ENCODE measurements at regions not wholly inside any gene's neighbourhood (a gene's known extent, or its start where the extent isn't known, plus 50 kb on each side); places are given as distances from the start of the nearest gene placed in this dataset.

DNA sequence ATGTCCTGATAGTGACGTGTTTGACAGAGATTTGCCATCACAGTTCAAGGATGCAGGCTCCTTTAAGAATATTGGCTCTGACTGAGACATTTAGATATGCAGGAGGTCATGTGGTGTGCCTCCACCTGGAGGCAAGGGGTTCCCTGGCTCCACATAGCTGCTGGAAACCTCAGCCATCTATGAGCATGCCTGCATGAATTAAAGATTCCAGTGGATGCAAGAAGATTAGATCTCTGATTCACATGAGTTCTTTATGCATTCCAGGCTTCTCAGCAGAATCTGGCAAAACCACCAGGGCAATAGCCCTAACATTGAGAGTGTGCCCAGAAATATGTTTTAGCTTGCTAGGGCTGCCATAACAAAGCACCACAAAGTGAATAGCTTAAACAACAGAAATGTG, 298.5 kb upstream of the AADAT start:
- no peak for TF ChIP-seq JUN (IDR thresholded peaks at IDR 0.05; ENCODE audit: borderline replicate concordance, insufficient read depth, insufficient read length, low read depth)
- TF ChIP-seq POLR2A (IDR thresholded peaks at IDR 0.05; ENCODE audit: low read depth, low read length): no peak
- TF ChIP-seq, protein P1, sequence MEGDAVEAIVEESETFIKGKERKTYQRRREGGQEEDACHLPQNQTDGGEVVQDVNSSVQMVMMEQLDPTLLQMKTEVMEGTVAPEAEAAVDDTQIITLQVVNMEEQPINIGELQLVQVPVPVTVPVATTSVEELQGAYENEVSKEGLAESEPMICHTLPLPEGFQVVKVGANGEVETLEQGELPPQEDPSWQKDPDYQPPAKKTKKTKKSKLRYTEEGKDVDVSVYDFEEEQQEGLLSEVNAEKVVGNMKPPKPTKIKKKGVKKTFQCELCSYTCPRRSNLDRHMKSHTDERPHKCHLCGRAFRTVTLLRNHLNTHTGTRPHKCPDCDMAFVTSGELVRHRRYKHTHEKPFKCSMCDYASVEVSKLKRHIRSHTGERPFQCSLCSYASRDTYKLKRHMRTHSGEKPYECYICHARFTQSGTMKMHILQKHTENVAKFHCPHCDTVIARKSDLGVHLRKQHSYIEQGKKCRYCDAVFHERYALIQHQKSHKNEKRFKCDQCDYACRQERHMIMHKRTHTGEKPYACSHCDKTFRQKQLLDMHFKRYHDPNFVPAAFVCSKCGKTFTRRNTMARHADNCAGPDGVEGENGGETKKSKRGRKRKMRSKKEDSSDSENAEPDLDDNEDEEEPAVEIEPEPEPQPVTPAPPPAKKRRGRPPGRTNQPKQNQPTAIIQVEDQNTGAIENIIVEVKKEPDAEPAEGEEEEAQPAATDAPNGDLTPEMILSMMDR (IDR thresholded peaks at IDR 0.05; ENCODE audit: extremely low read depth in 1 of 2, insufficient read depth in 1 of 2, low read depth in 1 of 2, low read length in 2 of 2): no peak
- no peak for TF ChIP-seq MYC (IDR thresholded peaks at IDR 0.05; ENCODE audit: low read depth, low read length)
- no peak for TF ChIP-seq EZH2 (IDR thresholded peaks at IDR 0.05; ENCODE audit: borderline replicate concordance, low read depth, low read length, severe bottlenecking)
